OCI-LY3 (cell line): ENCODE measurements at regions not wholly inside any gene's neighbourhood (a gene's known extent, or its start where the extent isn't known, plus 50 kb on each side); places are given as distances from the start of the nearest gene placed in this dataset.

ENCODE experiments used
- H2AFZ ChIP-seq: fragments of 200-600, 300-600 bp; shearing (Covaris generic); 2 replicates; pipeline ENCODE4 v1.6.0; 2014; ENCODE audit warnings: antibody characterized with exemption, low read depth, low read length
- H3K27ac ChIP-seq: fragments of 200-600, 300-600 bp; sonication (generic); 2 replicates; pipeline ENCODE4 v1.5.1; 2014; ENCODE audit warnings: mild to moderate bottlenecking, low read length, moderate library complexity, mixed read lengths
- H3K27me3 ChIP-seq: fragments of 200-600, 300-600 bp; sonication (generic); 2 replicates; pipeline ENCODE4 v1.6.1; 2014; ENCODE audit warnings: low read depth, low read length, mixed read lengths
- H3K36me3 ChIP-seq: fragments of 200-600, 300-600 bp; sonication (generic); replicated peaks from 2 replicates; pipeline ENCODE3; 2014; ENCODE audit warnings: low read depth, low read length, mixed read lengths
- H3K4me1 ChIP-seq: fragments of 300-600, 200-600 bp; sonication (generic); 2 replicates; pipeline ENCODE4 v1.6.1; 2014; ENCODE audit warnings: low read length, mixed read lengths
- H3K4me2 ChIP-seq: fragments of 200-600, 300-600 bp; sonication (generic); 2 replicates; pipeline ENCODE4 v1.6.1; 2014; ENCODE audit warnings: low read length, mixed read lengths
- H3K4me3 ChIP-seq: fragments of 300-600, 200-600 bp; sonication (generic); 2 replicates; pipeline ENCODE4 v1.5.1; 2014; ENCODE audit warnings: antibody characterized with exemption, mild to moderate bottlenecking, low read length, moderate library complexity
- H3K79me2 ChIP-seq: fragments of 300-600, 200-600 bp; shearing (Covaris generic); 2 replicates; pipeline ENCODE4 v1.6.1; 2014; ENCODE audit warnings: mild to moderate bottlenecking, low read length, mixed read lengths
- H3K9ac ChIP-seq: fragments of 300-600, 200-600 bp; shearing (Covaris generic); 2 replicates; pipeline ENCODE4 v1.6.0; 2014; ENCODE audit warnings: mild to moderate bottlenecking, low read length, moderate library complexity
- H3K9me3 ChIP-seq: fragments of 200-600, 300-600 bp; shearing (Covaris generic); 2 replicates; pipeline ENCODE4 v1.6.1; 2014; ENCODE audit warnings: low read length, mixed read lengths; ENCODE audit not compliant: insufficient read depth
- H4K20me1 ChIP-seq: fragments of 200-600, 300-600 bp; sonication (generic); 2 replicates; pipeline ENCODE4 v1.6.1; 2016; ENCODE audit warnings: low read length, mixed read lengths; ENCODE audit not compliant: insufficient read depth
- EZH2phosphoT487 ChIP-seq: fragments of 200-600 bp; shearing (Covaris generic); IDR thresholded peaks from 2 replicates; pipeline ENCODE4 v1.6.1; 2018; ENCODE audit warnings: antibody characterized with exemption, mixed run types, low read depth
- TF ChIP-seq, protein P1 (sequence below): fragments of 200-600, 300-600 bp; sonication (generic); IDR thresholded peaks from 2 replicates; pipeline ENCODE4 v1.5.1; 2014; ENCODE audit warnings: antibody characterized with exemption, low read length, low read depth

DNA sequence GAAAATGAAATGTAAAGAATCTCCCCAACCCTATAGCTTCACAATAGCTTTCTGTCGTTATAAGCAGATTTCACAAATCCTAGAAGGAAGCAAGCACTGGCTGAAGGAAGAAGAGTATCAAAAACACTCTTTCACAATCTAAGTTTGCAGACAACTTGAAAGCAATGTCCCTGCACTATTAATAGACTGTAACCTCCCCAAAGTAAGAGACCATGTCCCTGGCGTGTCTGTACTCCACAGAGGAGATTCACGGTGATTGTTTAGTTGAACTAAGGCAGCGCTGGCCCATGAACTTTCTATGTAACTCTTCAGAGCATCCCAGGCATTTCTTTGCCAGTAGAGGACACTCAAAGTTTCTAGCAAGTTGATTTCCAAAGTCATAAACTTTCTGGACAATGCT is 128.0 kb upstream of the HNRNPA3 start:
- no peak overlapping the region for H3K27ac ChIP-seq
- H3K27me3 ChIP-seq: peaks cover 3% of the 10 kb centered on the region; the same call in 1 of the 2 replicates
- no peak overlapping the region for H3K9ac ChIP-seq
- H2AFZ ChIP-seq: no peak overlapping the region
- H3K79me2 ChIP-seq: no peaks in the 10 kb centered on the region
- H4K20me1 ChIP-seq: no peaks in the 10 kb centered on the region
- no peak for TF ChIP-seq EZH2phosphoT487
- TF ChIP-seq, protein P1, sequence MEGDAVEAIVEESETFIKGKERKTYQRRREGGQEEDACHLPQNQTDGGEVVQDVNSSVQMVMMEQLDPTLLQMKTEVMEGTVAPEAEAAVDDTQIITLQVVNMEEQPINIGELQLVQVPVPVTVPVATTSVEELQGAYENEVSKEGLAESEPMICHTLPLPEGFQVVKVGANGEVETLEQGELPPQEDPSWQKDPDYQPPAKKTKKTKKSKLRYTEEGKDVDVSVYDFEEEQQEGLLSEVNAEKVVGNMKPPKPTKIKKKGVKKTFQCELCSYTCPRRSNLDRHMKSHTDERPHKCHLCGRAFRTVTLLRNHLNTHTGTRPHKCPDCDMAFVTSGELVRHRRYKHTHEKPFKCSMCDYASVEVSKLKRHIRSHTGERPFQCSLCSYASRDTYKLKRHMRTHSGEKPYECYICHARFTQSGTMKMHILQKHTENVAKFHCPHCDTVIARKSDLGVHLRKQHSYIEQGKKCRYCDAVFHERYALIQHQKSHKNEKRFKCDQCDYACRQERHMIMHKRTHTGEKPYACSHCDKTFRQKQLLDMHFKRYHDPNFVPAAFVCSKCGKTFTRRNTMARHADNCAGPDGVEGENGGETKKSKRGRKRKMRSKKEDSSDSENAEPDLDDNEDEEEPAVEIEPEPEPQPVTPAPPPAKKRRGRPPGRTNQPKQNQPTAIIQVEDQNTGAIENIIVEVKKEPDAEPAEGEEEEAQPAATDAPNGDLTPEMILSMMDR: no peak
- no peak overlapping the region for H3K4me3 ChIP-seq
- H3K36me3 ChIP-seq: no peaks in the 10 kb centered on the region
- H3K9me3 ChIP-seq: no peaks in the 10 kb centered on the region
- no peak overlapping the region for H3K4me2 ChIP-seq
- H3K4me1 ChIP-seq: no peaks in the 10 kb centered on the region

DNA sequence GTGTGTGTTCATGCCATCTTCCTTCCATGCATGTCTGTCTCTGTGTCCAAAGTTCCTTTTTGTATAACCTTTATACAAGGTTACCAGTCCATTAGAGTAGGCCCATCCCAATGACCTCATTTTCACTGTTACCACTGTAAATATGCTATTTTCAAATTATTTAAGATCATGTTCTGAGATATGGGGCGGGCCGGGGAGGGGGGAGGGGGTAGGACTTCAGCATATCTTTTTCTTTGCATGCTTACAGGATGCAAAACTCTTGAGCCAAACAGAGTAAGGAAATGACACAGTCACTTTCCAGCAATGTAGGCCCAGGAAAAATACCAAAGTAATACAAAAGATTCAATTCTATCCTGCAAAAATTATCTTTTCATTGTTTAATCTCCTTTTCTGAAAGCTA is 124.1 kb upstream of the HNRNPA3 start:
- H4K20me1 ChIP-seq: no peaks in the 10 kb centered on the region
- TF ChIP-seq, protein P1: no peak
- no peak for TF ChIP-seq EZH2phosphoT487
- no peak overlapping the region for H3K9ac ChIP-seq
- H2AFZ ChIP-seq: no peak overlapping the region
- H3K79me2 ChIP-seq: no peaks in the 10 kb centered on the region
- H3K4me1 ChIP-seq: no peaks in the 10 kb centered on the region
- no peak overlapping the region for H3K4me2 ChIP-seq
- no peaks in the 10 kb centered on the region for H3K9me3 ChIP-seq
- H3K27ac ChIP-seq: no peak overlapping the region
- no peaks in the 10 kb centered on the region for H3K36me3 ChIP-seq
- H3K4me3 ChIP-seq: no peak overlapping the region
- no peaks in the 10 kb centered on the region; the same call in 1 of the 2 replicates for H3K27me3 ChIP-seq

- Histone ChIP-seq H3K4me3 (no peak overlapping the region), H3K9me3 (no peaks in the 10 kb centered on the region), H3K79me2 (no peaks in the 10 kb centered on the region), H3K9ac (no peak overlapping the region), H3K36me3 (no peaks in the 10 kb centered on the region), H3K4me2 (no peak overlapping the region), H3K27ac (no peak overlapping the region), H4K20me1 (no peaks in the 10 kb centered on the region), H2AFZ (no peak overlapping the region), H3K27me3 (no peaks in the 10 kb centered on the region; the same call in 1 of the 2 replicates), H3K4me1 (no peaks in the 10 kb centered on the region)
- TF ChIP-seq EZH2phosphoT487: no peak
- TF ChIP-seq, protein P1: no peak
Measured at GRCh38 chr2:177090967-177091366, 121.6 kb upstream of the HNRNPA3 start.

GRCh38 chr2:177093371-177093770 is 119.2 kb upstream of the HNRNPA3 start:
- no peak overlapping the region for H3K4me3 ChIP-seq
- no peak overlapping the region for H3K27ac ChIP-seq
- no peak overlapping the region for H3K9ac ChIP-seq
- H3K79me2 ChIP-seq: no peaks in the 10 kb centered on the region
- H3K4me2 ChIP-seq: no peak overlapping the region
- H3K36me3 ChIP-seq: no peaks in the 10 kb centered on the region
- H3K27me3 ChIP-seq: no peaks in the 10 kb centered on the region
- no peak overlapping the region for H2AFZ ChIP-seq
- TF ChIP-seq EZH2phosphoT487: no peak
- H4K20me1 ChIP-seq: no peaks in the 10 kb centered on the region
- H3K4me1 ChIP-seq: no peaks in the 10 kb centered on the region
- H3K9me3 ChIP-seq: no peaks in the 10 kb centered on the region
